RWPE1 (cell line): ENCODE measurements at regions not wholly inside any gene's neighbourhood (a gene's known extent, or its start where the extent isn't known, plus 50 kb on each side); places are given as distances from the start of the nearest gene placed in this dataset.
A peak's percentile ranks its signal among the peaks of the same experiment; 100 is the strongest.

Experiments used
- CTCF ChIA-PET: fragments of 350-600 bp; sonication (Branson Sonifier 250); formaldehyde crosslinking; extraction: SDS; loops from one replicate; lab custom pipeline; 2021; lab: Yijun Ruan, JAX
- POLR2A ChIA-PET: fragments of 400-600 bp; formaldehyde crosslinking; extraction: SDS; loops from one replicate; lab custom pipeline; 2020; ENCODE audit warnings: antibody characterized with exemption; ENCODE audit not compliant: low non-redundant PET; lab: Yijun Ruan, JAX
- DNase-seq: peaks from one replicate; pipeline ENCODE4 v3.0.0; 2012; ENCODE audit warnings: low spot score
- H3K27ac ChIP-seq: fragments of 450-650 bp; 2 replicates; pipeline ENCODE4 v1.5.1; 2017
- CTCF ChIP-seq: fragments of 450-650 bp; conservative IDR thresholded peaks from 2 replicates; pipeline ENCODE4 v1.5.1; 2017; ENCODE audit warnings: low read depth, mild to moderate bottlenecking

DNA sequence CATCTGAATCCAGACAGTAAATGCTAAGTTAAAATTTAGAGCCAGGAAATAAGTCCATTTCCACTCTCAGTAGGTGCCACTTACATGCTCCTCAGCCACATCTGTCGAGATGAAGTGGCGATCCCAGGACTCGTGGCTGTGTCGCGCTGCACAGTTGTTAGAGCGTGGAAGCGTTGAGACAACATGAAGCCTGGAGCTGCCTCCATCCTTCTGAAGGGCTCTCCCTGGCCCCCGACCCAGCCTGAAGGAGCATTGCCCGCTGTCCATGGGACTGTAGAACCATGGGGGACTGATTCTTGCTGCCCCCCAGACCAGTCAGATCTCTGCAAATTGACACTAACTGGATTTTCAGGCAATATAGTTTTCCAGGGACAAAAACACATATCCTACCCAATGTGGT is 58.9 kb downstream of the IRX1 start:
- no peak for DNase-seq
- ChIA-PET CTCF (no interaction called here), POLR2A (no interaction called here)
- no peak overlapping the region for H3K27ac ChIP-seq
- no peak for TF ChIP-seq CTCF

DNA sequence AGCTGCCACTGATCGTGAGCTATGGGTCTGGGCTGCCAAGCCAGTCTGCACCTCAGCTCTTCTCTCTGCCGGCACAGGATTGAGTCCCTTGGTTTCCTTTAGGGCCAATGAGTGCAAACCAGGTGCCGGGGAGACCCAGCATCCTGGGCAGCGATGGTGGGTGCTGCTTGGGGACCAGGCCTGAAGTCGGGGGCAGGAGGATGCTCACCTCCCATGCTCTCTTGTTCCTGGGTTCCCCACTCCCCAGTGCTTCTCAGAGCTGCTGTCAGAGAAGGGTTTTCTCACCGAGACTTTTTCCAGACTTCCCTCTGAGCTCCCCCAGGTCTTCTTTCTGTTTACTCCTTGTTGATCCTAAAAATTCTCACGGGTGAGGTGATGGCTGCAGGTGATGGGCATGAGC is 61.2 kb downstream of the IRX1 start:
- POLR2A ChIA-PET = no interaction called here

GRCh38 chr5:3657364-3658022 is 61.9 kb downstream of the IRX1 start:
- CTCF ChIA-PET = interaction anchor here (0.7 kb wide), 1 partner anchor 48 kb away, joined by 3 read pairs; no protein-coding TSS in a partner anchor
- POLR2A ChIA-PET = no interaction called here
- DNase-seq = no peak
- no peak overlapping the region for H3K27ac ChIP-seq
- no peak for TF ChIP-seq CTCF

More for the DNA sequence above, 61.2 kb downstream of the IRX1 start:
- H3K27ac ChIP-seq = no peak overlapping the region
- no peak for TF ChIP-seq CTCF
- CTCF ChIA-PET = no interaction called here
- DNase-seq = no peak

DNA sequence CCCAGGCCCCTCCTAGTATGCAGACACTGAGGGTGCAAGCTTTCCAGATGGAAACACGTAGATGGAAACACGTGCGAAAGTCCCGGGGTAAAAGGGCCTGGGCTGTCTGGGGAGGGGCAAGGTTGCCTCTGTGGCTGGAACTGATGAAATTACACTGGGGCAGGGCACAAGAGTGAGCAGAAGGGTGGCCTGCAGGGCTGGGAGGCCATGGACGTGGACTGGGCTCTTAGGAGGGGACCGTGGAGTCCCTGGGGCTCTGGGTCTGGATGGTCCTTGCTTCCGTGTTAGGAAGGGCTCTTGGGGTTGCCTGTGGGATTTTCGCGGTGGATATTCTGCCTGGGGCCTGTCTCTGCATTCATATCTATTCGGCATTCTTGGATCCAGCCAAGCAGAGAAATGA is 63.3 kb downstream of the IRX1 start:
- DNase-seq = no peak
- ChIA-PET CTCF (no interaction called here), POLR2A (no interaction called here)
- no peak for TF ChIP-seq CTCF
- no peak overlapping the region for H3K27ac ChIP-seq

- no peak for TF ChIP-seq CTCF
- peak; percentile 33 for DNase-seq
- ChIA-PET POLR2A (no interaction called here), CTCF (no interaction called here)
- H3K27ac ChIP-seq = no peak overlapping the region
Measured at GRCh38 chr5:3659907-3660306, 64.3 kb downstream of the IRX1 start.

DNA sequence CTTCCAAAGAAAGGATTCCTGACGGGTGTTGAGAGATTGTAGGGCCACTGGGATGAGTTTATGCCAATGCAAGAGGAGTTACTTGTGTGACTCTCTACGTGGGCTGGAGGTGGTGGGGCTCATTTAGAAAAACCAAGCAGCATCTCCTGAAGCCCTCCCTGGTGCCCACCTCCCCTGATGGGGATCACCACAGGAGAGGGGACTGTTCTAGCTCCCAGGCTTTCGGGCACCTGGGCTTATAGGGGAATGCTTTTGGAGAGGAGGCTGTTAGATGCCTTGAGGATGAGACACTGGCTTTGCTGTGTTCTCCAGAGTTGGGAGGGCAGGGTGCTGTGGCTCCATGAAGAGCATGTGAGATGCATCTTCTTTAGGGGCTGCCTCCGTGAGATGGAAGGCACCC is 65.0 kb downstream of the IRX1 start:
- POLR2A ChIA-PET = no interaction called here
- no peak for DNase-seq
- H3K27ac ChIP-seq = no peak overlapping the region
- TF ChIP-seq CTCF = no peak
- CTCF ChIA-PET = no interaction called here
